Sigmoid colon (tissue), 4 donors: ENCODE measurements at regions not wholly inside any gene's neighbourhood (a gene's known extent, or its start where the extent isn't known, plus 50 kb on each side); places are given as distances from the start of the nearest gene placed in this dataset.

Experiments
- POLR2AphosphoS5 ChIP-seq, 4 donors: sonication (generic); formaldehyde crosslinking; IDR thresholded peaks; one replicate each; pipeline ENCODE4 v1.6.1; 2017; ENCODE audit warnings: antibody characterized with exemption in 4 of 4
- TF ChIP-seq, protein P1 (sequence below), 4 experiments: fragments of 450-650 bp in 3 of 4; fragments of 200-600 bp in 1 of 4; IDR thresholded peaks; one replicate each; pipeline ENCODE4 v1.5.1; 2016 to 2019; ENCODE audit warnings: antibody characterized with exemption in 4 of 4, mild to moderate bottlenecking in 3 of 4, moderate library complexity in 2 of 4

DNA sequence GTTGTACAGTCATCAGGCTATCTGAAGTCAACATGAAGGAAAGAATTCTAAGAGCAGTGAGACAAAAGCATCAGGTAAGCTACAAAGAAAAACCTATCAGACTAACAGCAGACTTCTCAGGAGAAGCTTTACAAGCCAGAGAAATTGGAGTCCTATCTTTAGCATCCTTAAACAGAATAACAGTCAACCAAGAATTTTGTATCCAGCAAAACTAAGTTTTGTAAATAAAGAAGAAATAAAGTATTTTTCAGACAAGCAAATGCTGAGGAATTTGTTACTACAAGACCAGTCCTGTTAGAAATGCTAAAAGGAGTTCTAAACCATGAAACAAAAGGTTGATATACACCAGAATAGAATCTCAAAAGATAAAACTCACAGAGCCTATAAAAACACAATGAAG lies 501.2 kb downstream of the ZNF608 start:
- TF ChIP-seq, protein P1, sequence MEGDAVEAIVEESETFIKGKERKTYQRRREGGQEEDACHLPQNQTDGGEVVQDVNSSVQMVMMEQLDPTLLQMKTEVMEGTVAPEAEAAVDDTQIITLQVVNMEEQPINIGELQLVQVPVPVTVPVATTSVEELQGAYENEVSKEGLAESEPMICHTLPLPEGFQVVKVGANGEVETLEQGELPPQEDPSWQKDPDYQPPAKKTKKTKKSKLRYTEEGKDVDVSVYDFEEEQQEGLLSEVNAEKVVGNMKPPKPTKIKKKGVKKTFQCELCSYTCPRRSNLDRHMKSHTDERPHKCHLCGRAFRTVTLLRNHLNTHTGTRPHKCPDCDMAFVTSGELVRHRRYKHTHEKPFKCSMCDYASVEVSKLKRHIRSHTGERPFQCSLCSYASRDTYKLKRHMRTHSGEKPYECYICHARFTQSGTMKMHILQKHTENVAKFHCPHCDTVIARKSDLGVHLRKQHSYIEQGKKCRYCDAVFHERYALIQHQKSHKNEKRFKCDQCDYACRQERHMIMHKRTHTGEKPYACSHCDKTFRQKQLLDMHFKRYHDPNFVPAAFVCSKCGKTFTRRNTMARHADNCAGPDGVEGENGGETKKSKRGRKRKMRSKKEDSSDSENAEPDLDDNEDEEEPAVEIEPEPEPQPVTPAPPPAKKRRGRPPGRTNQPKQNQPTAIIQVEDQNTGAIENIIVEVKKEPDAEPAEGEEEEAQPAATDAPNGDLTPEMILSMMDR (IDR thresholded peaks at IDR 0.05): no peak
- no peak for TF ChIP-seq POLR2AphosphoS5 (IDR thresholded peaks at IDR 0.05)
